Vagina (tissue), 2 donors: ENCODE measurements at regions not wholly inside any gene's neighbourhood (a gene's known extent, or its start where the extent isn't known, plus 50 kb on each side); places are given as distances from the start of the nearest gene placed in this dataset.

Experiments
- CTCF ChIP-seq, 3 experiments: fragments of 450-650 bp in 2 of 3; fragments of 200-600 bp in 1 of 3; sonication (generic) in 1 of 3; IDR thresholded peaks; one replicate each; pipeline ENCODE4 v1.5.1; 2017 to 2019; ENCODE audit warnings: antibody characterized with exemption in 3 of 3, mild to moderate bottlenecking in 2 of 3, moderate library complexity in 2 of 3
- POLR2AphosphoS5 ChIP-seq, 2 donors: sonication (generic); formaldehyde crosslinking; IDR thresholded peaks; one replicate each; pipeline ENCODE4 v1.9.0; 2017; ENCODE audit warnings: antibody characterized with exemption in 2 of 2, mild to moderate bottlenecking in 2 of 2, low read depth in 1 of 2; ENCODE audit not compliant: insufficient read depth in 1 of 2

DNA sequence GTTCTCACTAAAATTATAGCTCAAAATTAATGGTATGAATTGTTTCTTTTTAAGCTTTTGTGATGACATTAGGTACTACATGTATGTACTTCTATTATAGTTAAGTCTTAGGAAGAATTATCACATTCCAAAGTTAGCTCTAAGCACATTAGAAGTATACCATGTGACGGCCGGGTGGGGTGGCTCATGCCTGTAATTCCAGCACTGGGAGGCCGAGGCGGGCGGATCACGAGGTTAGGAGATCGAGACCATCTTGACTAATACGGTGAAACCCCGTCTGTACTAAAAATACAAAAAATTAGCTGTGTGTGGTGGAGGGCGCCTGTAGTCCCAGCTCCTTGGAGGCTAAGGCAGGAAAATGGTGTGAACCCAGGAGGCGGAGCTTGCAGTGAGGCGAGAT lies 1265.1 kb upstream of the SPRY2 start:
- TF ChIP-seq CTCF (IDR thresholded peaks at IDR 0.05) (no peak), POLR2AphosphoS5 (IDR thresholded peaks at IDR 0.05; ENCODE audit: insufficient read depth in 1 of 2, low read depth in 1 of 2) (no peak)
